GM12875 (cell line): ENCODE measurements at regions not wholly inside any gene's neighbourhood (a gene's known extent, or its start where the extent isn't known, plus 50 kb on each side); places are given as distances from the start of the nearest gene placed in this dataset.

ENCODE experiments used
- H3K4me3 ChIP-seq: one replicate; pipeline ENCODE4 v1.5.1; 2011; ENCODE audit warnings: low read depth, low read length, control low read depth
- CTCF ChIP-seq: IDR thresholded peaks from 2 replicates; pipeline ENCODE4 v1.5.1; 2011; ENCODE audit warnings: low read depth, mild to moderate bottlenecking, control low read depth, inconsistent platforms, low read length, moderate library complexity, borderline replicate concordance; ENCODE audit not compliant: insufficient read depth

GRCh38 chr6:100269189-100269588, 195.5 kb downstream of the SIM1 start:
- no peak for TF ChIP-seq CTCF
- H3K4me3 ChIP-seq: no peak overlapping the region

GRCh38 chr6:100268326-100268725, 196.4 kb downstream of the SIM1 start:
- TF ChIP-seq CTCF: no peak
- H3K4me3 ChIP-seq: no peak overlapping the region

GRCh38 chr6:100267721-100268123, 197.0 kb downstream of the SIM1 start:
- no peak overlapping the region for H3K4me3 ChIP-seq
- no peak for TF ChIP-seq CTCF

GRCh38 chr6:100266494-100267401, 198.0 kb downstream of the SIM1 start:
- no peak overlapping the region for H3K4me3 ChIP-seq
- TF ChIP-seq CTCF: no peak

GRCh38 chr6:100262086-100262485, 202.6 kb downstream of the SIM1 start:
- no peak for TF ChIP-seq CTCF

GRCh38 chr6:100261486-100261885, 203.2 kb downstream of the SIM1 start:
- H3K4me3 ChIP-seq: no peak overlapping the region
- no peak for TF ChIP-seq CTCF

More at GRCh38 chr6:100262086-100262485, 202.6 kb downstream of the SIM1 start:
- H3K4me3 ChIP-seq: no peak overlapping the region

- no peak for TF ChIP-seq CTCF
- no peak overlapping the region for H3K4me3 ChIP-seq
Observed at GRCh38 chr6:100260584-100260983, 204.1 kb downstream of the SIM1 start.
